AG09309 (cell line): ENCODE measurements at regions not wholly inside any gene's neighbourhood (a gene's known extent, or its start where the extent isn't known, plus 50 kb on each side); places are given as distances from the start of the nearest gene placed in this dataset.
"Not testable (repeated sequence)": the region's sequence is repeated elsewhere in the genome, so short reads cannot be mapped to it uniquely, and the experiment has no call there.

ENCODE experiments used
- DNase-seq: peaks from one replicate; pipeline ENCODE4 v3.0.0-alpha.2; 2010; ENCODE audit warnings: low read depth
- H3K4me3 ChIP-seq: 2 replicates; pipeline ENCODE4 v1.5.1; 2011; ENCODE audit warnings: mild to moderate bottlenecking, low read depth, low read length, moderate library complexity; ENCODE audit not compliant: control insufficient read depth
- CTCF ChIP-seq: IDR thresholded peaks from 2 replicates; pipeline ENCODE4 v1.5.1; 2011; ENCODE audit warnings: mild to moderate bottlenecking, low read depth, low read length, inconsistent platforms; ENCODE audit not compliant: insufficient read depth, control insufficient read depth; ENCODE audit errors: missing control alignments

- no peak for TF ChIP-seq CTCF
- H3K4me3 ChIP-seq, result no peak overlapping the region
- DNase-seq, result no peak
These were observed 142.3 kb downstream of the IRX5 start for GRCh38 chr16:55072976-55073375.

DNA sequence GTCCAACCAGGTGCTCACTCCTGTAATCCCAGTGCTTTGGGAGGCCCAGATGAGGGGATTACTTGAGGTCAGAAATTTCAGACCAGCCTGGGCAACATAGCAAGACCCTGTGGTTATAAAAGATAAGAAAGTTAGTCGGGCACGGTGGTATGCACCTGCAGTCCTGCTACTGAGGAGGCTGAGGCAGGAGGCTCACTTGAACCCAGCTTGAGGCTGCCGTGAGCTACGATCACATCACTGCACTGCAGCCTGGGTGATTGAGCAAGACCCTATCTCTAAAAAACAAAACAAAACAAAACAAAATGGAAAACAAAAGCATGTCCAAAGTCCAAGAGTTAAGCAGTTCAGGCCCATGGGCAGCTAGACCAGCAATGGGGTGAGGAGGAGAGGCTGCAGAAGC, 143.2 kb downstream of the IRX5 start:
- TF ChIP-seq CTCF, result no peak
- H3K4me3 ChIP-seq, result no peak overlapping the region
- DNase-seq, result no peak

GRCh38 chr16:55075208-55075607, 144.5 kb downstream of the IRX5 start:
- DNase-seq, H3K4me3 ChIP-seq: not testable (repeated sequence)

- no peak for DNase-seq
- no peak overlapping the region for H3K4me3 ChIP-seq
- TF ChIP-seq CTCF, result no peak
These were observed 145.4 kb downstream of the IRX5 start for GRCh38 chr16:55076053-55076452.

DNA sequence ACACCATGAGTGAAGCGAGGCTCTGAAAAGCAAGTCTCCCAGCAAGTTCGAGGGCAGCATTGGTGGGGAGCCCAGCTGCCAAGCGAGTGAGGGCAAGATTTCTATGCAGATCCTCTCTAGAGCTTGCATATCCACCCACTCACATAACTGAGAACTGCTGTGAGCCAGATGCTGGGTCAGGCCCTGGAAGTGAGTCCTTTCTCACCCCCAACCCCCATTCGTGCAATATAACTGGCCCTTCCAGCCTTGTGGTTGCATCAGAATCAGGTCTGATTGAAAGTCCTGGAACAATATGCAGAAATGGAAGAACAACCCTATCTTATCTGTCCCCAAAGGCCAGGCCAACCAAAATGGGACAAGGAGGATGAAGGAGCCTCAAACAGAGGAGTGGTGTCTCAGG, 146.6 kb downstream of the IRX5 start:
- TF ChIP-seq CTCF, result no peak
- no peak overlapping the region for H3K4me3 ChIP-seq
- DNase-seq, result peak; percentile 42

DNA sequence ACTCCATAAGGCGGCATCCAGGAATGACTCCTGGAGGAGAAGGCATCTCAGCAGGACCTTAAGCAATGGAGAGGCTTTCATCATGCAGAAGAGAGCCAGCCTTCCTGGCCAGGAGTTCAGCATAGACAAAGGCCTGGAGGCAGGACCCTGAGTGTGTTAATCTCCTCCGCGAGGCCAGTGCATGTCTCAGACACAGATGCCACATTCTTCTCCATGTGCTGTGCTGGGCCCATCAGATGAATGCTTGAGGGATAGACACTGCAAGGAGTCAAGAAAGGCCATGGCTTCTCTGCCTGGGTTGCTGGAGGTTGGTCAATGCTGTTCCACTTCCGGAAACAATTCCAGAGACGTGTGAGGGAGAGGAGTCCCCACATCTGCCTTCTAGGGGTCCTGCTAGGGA, 147.5 kb downstream of the IRX5 start:
- no peak for TF ChIP-seq CTCF
- H3K4me3 ChIP-seq, result no peak overlapping the region

GRCh38 chr16:55078699-55079410, 148.2 kb downstream of the IRX5 start:
- H3K4me3 ChIP-seq, result no peak overlapping the region
- TF ChIP-seq CTCF, result no peak
- no peak for DNase-seq

More for the DNA sequence above, 147.5 kb downstream of the IRX5 start:
- DNase-seq, result no peak
